ENCODE measurements at regions not wholly inside any gene's neighbourhood (a gene's known extent, or its start where the extent isn't known, plus 50 kb on each side); places are given as distances from the start of the nearest gene placed in this dataset.

GRCh38 chr10:118175148-118175547 lies 128.4 kb upstream of the RAB11FIP2 start:
- TF ChIP-seq, protein P1, sequence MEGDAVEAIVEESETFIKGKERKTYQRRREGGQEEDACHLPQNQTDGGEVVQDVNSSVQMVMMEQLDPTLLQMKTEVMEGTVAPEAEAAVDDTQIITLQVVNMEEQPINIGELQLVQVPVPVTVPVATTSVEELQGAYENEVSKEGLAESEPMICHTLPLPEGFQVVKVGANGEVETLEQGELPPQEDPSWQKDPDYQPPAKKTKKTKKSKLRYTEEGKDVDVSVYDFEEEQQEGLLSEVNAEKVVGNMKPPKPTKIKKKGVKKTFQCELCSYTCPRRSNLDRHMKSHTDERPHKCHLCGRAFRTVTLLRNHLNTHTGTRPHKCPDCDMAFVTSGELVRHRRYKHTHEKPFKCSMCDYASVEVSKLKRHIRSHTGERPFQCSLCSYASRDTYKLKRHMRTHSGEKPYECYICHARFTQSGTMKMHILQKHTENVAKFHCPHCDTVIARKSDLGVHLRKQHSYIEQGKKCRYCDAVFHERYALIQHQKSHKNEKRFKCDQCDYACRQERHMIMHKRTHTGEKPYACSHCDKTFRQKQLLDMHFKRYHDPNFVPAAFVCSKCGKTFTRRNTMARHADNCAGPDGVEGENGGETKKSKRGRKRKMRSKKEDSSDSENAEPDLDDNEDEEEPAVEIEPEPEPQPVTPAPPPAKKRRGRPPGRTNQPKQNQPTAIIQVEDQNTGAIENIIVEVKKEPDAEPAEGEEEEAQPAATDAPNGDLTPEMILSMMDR (IDR thresholded peaks at IDR 0.05), result no peak
- TF ChIP-seq POLR2A (IDR thresholded peaks at IDR 0.05; ENCODE audit: low read depth) (no peak), POLR2AphosphoS5 (IDR thresholded peaks at IDR 0.05) (no peak), EP300 (IDR thresholded peaks at IDR 0.05) (no peak)
